Colonic mucosa (tissue), 4 donors: ENCODE measurements at regions not wholly inside any gene's neighbourhood (a gene's known extent, or its start where the extent isn't known, plus 50 kb on each side); places are given as distances from the start of the nearest gene placed in this dataset.

ENCODE experiments used
- DNase-seq: peaks from one replicate; pipeline ENCODE4 v3.0.0-alpha.2; 2020
- H3K27ac ChIP-seq: fragments of 200-600 bp; one replicate; pipeline ENCODE4 v1.8.0; 2021
- H3K27me3 ChIP-seq: fragments of 200-600 bp; one replicate; pipeline ENCODE4 v1.8.0; 2021
- H3K36me3 ChIP-seq: fragments of 200-600 bp; one replicate; pipeline ENCODE4 v1.8.0; 2021
- H3K4me1 ChIP-seq: fragments of 200-600 bp; one replicate; pipeline ENCODE4 v1.8.0; 2021; ENCODE audit warnings: mild to moderate bottlenecking
- H3K4me3 ChIP-seq: fragments of 200-600 bp; one replicate; pipeline ENCODE4 v1.8.0; 2021
- H3K9ac ChIP-seq, 2 donors: one replicate each; pipeline ENCODE4 v1.7.0; 2013; ENCODE audit warnings: control low read depth in 2 of 2, low read depth in 2 of 2, low read length in 2 of 2
- H3K9me3 ChIP-seq: fragments of 200-600 bp; one replicate; pipeline ENCODE4 v1.8.0; 2021
- intact Hi-C: fragments of 100-400 bp; cut with DNase I; formaldehyde crosslinking; loops from one replicate; pipeline ENCODE4 v1.14.1; 2022
- TF ChIP-seq, protein P1 (sequence below): fragments of 200-600 bp; IDR thresholded peaks from one replicate; pipeline ENCODE4 v1.8.0; 2022; ENCODE audit warnings: antibody characterized with exemption, mild to moderate bottlenecking
- donor health status: healthy.
- donor health status: DM: no; HTN: no; CAD: no.
- donor health status: DM: no; HTN: no; CAD: no.

DNA sequence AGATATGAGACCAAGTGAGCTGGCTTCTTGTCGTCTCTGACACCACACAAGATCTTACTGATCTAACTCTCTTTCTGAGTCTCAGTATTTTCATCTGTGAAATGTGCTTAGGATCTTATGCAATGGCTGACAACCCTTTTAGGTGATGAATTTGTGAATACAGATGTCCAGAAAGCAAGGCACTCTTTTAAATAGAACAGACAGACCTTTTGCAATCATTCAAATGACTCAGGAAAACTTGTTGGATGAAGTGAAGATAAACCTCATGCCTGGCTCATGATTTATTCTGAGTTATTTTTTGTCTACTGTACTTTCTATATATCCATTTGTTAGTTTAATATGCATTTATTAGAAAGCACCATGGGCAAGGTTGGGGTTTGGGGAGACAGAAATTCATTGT is 411.3 kb downstream of the PTPRU start:
- no peaks in the 10 kb centered on the region for H3K4me1 ChIP-seq
- intact Hi-C loops, result no loop called here
- no peaks in the 10 kb centered on the region for H3K27me3 ChIP-seq
- H3K4me3 ChIP-seq, result no peak overlapping the region
- H3K9ac ChIP-seq, result no peak overlapping the region
- no peaks in the 10 kb centered on the region for H3K36me3 ChIP-seq
- no peak for DNase-seq
- no peaks in the 10 kb centered on the region for H3K9me3 ChIP-seq
- TF ChIP-seq, protein P1, sequence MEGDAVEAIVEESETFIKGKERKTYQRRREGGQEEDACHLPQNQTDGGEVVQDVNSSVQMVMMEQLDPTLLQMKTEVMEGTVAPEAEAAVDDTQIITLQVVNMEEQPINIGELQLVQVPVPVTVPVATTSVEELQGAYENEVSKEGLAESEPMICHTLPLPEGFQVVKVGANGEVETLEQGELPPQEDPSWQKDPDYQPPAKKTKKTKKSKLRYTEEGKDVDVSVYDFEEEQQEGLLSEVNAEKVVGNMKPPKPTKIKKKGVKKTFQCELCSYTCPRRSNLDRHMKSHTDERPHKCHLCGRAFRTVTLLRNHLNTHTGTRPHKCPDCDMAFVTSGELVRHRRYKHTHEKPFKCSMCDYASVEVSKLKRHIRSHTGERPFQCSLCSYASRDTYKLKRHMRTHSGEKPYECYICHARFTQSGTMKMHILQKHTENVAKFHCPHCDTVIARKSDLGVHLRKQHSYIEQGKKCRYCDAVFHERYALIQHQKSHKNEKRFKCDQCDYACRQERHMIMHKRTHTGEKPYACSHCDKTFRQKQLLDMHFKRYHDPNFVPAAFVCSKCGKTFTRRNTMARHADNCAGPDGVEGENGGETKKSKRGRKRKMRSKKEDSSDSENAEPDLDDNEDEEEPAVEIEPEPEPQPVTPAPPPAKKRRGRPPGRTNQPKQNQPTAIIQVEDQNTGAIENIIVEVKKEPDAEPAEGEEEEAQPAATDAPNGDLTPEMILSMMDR, result no peak
- H3K27ac ChIP-seq, result no peak overlapping the region

DNA sequence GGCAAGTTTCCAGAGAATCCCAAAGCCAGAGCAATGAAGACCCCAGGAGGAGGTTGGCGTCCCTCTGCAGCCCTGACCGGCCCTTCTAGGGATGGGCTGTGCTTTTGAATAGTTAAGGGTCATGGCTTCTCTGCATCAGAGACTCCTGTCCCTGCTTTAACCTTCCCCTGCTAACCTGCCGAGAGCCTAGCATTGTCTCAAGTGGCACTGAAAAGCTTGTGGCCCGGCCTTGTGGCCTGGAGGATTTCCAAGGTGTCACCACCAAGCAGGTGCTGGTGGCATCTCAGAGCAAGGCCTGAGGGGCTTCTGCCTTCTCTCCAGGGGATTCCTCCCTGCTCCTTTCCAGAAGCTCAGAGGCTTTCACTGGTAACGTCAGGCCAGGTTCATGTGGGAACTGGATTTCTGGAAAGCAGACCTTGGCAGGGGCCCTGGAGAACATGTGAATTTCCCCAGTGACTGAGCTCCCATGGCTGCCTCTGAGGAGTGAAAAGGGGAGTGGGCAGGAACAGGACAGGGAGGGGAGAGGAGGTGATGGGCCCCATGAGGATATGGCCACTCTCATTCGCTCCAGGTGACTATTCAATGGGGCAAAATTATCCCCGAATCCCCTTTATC is 409.9 kb downstream of the PTPRU start:
- H3K27me3 ChIP-seq, result no peaks in the 10 kb centered on the region
- H3K9ac ChIP-seq, result no peak overlapping the region
- no peak overlapping the region for H3K27ac ChIP-seq
- no peaks in the 10 kb centered on the region for H3K36me3 ChIP-seq
- no peaks in the 10 kb centered on the region for H3K9me3 ChIP-seq
- no peaks in the 10 kb centered on the region for H3K4me1 ChIP-seq
- H3K4me3 ChIP-seq, result no peak overlapping the region
- intact Hi-C loops, result no loop called here
- TF ChIP-seq, protein P1, result no peak
- DNase-seq, result peak; percentile 4

DNA sequence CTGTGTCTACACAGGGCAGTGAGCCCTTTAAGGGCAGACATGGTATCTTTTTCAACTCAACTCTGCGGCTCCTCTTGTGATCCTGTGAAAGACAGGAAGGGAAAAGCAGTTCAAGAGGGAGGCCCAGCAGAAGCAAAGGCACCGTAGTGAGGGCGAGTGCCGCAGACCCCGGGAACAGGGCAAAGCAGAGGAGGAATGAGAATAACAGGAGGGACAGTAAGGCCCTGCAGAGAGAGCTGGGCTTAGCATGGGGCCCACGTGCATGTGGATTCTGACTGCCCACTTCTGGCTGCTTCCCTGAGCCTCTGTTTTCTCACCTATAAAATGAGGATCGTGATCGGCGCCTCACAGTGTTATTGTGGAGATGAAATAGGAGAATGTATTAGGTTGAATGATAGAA is 409.3 kb downstream of the PTPRU start:
- intact Hi-C loops, result no loop called here
- Histone ChIP-seq H3K9ac (no peak overlapping the region), H3K36me3 (no peaks in the 10 kb centered on the region), H3K9me3 (no peaks in the 10 kb centered on the region), H3K27me3 (no peaks in the 10 kb centered on the region), H3K4me3 (no peak overlapping the region), H3K4me1 (no peaks in the 10 kb centered on the region), H3K27ac (no peak overlapping the region)
- TF ChIP-seq, protein P1, result no peak
- DNase-seq, result peak; percentile 3

DNA sequence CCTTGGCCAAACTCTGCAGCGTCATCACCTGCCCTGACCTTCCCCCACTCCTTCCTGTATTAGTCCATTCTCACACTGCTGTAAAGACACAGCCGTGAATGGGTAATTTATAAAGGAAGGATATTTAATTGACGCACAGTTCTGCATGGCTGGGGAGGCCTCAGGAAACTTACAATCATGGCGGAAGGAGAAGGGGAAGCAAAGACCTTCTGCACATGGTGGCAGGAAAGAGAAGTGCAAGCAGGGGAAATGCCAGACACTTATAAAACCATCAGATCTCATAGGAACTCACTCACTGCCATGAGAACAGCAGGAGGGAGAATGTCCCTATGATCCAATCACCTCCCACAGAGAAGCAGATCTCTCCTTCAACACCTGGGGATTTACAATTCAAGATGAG is 408.5 kb downstream of the PTPRU start:
- no peaks in the 10 kb centered on the region for H3K9me3 ChIP-seq
- no peak for DNase-seq
- no peak overlapping the region for H3K4me3 ChIP-seq
- H3K36me3 ChIP-seq, result no peaks in the 10 kb centered on the region
- intact Hi-C loops, result no loop called here
- TF ChIP-seq, protein P1, result no peak
- H3K4me1 ChIP-seq, result no peaks in the 10 kb centered on the region
- no peak overlapping the region for H3K27ac ChIP-seq
- no peaks in the 10 kb centered on the region for H3K27me3 ChIP-seq
- no peak overlapping the region for H3K9ac ChIP-seq

DNA sequence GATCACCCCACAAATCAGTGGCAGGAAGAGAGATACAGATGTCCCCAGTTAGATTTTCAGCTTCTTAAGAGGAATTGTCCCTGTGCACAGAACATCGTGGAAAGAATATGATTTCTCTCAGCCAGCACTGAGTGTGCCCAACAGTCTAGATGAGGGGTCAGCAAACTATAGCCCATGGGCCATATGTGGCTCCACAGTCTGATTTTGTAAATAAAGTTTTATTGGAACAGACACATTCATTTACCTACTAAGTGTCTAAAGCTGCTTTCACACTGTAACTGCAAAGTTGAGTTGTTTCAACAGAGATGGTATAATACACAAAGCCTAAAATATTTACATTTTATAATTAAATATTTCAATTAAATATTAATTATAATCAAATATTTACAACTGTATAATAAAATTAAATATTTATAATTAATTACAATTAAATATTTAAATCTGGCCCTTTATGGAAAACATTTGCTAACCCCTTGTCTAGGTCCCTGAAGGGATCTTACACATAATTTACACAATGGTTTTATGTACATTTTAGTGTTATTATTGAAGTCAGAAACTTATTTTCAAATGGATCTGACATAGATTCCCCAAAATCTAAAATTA is 407.6 kb downstream of the PTPRU start:
- DNase-seq, result no peak
- Histone ChIP-seq H3K9me3 (no peaks in the 10 kb centered on the region), H3K27me3 (no peaks in the 10 kb centered on the region), H3K4me3 (no peak overlapping the region), H3K4me1 (no peaks in the 10 kb centered on the region), H3K9ac (no peak overlapping the region), H3K36me3 (no peaks in the 10 kb centered on the region), H3K27ac (no peak overlapping the region)
- intact Hi-C loops, result no loop called here
- TF ChIP-seq, protein P1, result no peak
